Astrocyte (in vitro differentiated cells and primary cell): ENCODE measurements at regions not wholly inside any gene's neighbourhood (a gene's known extent, or its start where the extent isn't known, plus 50 kb on each side); places are given as distances from the start of the nearest gene placed in this dataset.

Experiments
- EZH2 ChIP-seq: IDR thresholded peaks from 2 replicates; pipeline ENCODE4 v1.6.1; 2012; ENCODE audit warnings: mild to moderate bottlenecking, low read length, inconsistent platforms; ENCODE audit not compliant: insufficient read depth
- TF ChIP-seq, protein P1 (sequence below): IDR thresholded peaks from 2 replicates; pipeline ENCODE4 v1.5.1; 2011; ENCODE audit warnings: low read depth, mild to moderate bottlenecking, inconsistent platforms, low read length, moderate library complexity; ENCODE audit not compliant: insufficient read depth

DNA sequence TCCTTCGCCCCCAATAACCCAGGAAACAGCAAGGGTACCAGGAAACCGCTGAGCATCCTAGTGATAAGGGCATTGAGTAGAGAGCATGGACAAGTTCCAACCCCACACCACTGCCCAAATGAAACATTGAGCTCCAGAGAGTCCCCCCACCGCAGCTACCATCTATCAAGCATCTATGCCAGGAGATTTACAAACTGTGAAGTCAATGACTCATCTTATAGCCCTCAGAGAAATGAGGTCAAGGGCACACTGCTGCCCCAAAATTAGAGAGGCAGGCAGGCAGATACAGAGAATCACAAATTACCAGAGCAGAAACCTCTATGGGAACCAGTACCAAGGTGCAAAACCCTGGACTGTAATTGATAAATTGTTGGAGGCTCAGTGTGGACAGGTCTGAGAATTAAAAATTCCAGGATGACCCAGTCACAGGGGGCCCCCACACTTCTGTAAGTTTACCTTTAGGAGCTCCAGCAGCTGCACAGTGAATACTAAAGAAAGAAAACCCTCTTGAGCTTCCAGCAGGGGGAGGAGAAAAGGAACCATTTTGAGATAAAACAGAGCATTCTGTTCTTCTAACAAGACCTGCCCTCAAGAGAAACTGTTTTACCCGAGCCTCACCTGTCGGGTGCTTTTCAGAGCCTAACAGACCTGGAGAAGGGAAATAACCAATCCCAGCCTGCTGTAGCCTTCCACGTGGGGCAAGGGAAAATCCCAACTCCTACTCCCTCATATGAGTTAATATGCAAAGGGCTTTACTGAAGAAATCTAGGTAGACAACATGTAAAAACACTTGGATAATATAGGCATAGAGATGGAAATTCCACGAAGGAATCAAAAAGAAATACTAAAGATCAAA, 118.0 kb upstream of the ARID1B start:
- TF ChIP-seq EZH2: no peak
- TF ChIP-seq, protein P1, sequence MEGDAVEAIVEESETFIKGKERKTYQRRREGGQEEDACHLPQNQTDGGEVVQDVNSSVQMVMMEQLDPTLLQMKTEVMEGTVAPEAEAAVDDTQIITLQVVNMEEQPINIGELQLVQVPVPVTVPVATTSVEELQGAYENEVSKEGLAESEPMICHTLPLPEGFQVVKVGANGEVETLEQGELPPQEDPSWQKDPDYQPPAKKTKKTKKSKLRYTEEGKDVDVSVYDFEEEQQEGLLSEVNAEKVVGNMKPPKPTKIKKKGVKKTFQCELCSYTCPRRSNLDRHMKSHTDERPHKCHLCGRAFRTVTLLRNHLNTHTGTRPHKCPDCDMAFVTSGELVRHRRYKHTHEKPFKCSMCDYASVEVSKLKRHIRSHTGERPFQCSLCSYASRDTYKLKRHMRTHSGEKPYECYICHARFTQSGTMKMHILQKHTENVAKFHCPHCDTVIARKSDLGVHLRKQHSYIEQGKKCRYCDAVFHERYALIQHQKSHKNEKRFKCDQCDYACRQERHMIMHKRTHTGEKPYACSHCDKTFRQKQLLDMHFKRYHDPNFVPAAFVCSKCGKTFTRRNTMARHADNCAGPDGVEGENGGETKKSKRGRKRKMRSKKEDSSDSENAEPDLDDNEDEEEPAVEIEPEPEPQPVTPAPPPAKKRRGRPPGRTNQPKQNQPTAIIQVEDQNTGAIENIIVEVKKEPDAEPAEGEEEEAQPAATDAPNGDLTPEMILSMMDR: no peak
